ENCODE measurements at regions not wholly inside any gene's neighbourhood (a gene's known extent, or its start where the extent isn't known, plus 50 kb on each side); places are given as distances from the start of the nearest gene placed in this dataset.

DNA sequence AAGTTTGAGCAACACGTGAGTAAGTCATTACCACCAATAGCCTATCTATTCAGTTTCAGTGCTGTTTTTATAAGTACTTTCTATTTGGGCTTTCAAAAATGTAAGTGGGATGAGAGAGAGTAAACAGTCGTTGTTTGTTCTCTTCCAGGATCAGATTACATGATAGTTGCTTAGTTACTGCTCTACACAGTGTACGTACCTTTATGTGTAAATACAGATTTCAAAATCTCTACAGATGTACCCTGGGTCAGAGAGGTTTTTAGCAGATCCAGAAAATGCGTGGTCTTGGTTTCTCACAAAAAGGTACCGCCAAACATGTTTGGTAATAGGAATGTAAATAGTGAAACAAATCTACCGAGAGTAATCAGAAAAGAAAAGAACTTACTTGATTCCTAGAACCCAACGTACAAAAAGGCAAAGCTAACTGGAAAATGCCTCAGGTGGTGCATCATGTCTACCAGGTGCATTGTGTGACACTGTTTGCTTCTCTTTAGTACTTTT is 421.1 kb downstream of the BCKDHB start:
- TF ChIP-seq, protein P1, sequence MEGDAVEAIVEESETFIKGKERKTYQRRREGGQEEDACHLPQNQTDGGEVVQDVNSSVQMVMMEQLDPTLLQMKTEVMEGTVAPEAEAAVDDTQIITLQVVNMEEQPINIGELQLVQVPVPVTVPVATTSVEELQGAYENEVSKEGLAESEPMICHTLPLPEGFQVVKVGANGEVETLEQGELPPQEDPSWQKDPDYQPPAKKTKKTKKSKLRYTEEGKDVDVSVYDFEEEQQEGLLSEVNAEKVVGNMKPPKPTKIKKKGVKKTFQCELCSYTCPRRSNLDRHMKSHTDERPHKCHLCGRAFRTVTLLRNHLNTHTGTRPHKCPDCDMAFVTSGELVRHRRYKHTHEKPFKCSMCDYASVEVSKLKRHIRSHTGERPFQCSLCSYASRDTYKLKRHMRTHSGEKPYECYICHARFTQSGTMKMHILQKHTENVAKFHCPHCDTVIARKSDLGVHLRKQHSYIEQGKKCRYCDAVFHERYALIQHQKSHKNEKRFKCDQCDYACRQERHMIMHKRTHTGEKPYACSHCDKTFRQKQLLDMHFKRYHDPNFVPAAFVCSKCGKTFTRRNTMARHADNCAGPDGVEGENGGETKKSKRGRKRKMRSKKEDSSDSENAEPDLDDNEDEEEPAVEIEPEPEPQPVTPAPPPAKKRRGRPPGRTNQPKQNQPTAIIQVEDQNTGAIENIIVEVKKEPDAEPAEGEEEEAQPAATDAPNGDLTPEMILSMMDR (conservative IDR thresholded peaks at IDR 0.05): no peak
- no peak for TF ChIP-seq ZFX (IDR thresholded peaks at IDR 0.05)
